ENCODE measurements at regions not wholly inside any gene's neighbourhood (a gene's known extent, or its start where the extent isn't known, plus 50 kb on each side); places are given as distances from the start of the nearest gene placed in this dataset.

GRCh38 chr16:85992779-85993178, 93.8 kb downstream of the IRF8 start:
- TF ChIP-seq POLR2A (IDR thresholded peaks at IDR 0.05) = no peak
- TF ChIP-seq, protein P1, sequence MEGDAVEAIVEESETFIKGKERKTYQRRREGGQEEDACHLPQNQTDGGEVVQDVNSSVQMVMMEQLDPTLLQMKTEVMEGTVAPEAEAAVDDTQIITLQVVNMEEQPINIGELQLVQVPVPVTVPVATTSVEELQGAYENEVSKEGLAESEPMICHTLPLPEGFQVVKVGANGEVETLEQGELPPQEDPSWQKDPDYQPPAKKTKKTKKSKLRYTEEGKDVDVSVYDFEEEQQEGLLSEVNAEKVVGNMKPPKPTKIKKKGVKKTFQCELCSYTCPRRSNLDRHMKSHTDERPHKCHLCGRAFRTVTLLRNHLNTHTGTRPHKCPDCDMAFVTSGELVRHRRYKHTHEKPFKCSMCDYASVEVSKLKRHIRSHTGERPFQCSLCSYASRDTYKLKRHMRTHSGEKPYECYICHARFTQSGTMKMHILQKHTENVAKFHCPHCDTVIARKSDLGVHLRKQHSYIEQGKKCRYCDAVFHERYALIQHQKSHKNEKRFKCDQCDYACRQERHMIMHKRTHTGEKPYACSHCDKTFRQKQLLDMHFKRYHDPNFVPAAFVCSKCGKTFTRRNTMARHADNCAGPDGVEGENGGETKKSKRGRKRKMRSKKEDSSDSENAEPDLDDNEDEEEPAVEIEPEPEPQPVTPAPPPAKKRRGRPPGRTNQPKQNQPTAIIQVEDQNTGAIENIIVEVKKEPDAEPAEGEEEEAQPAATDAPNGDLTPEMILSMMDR (IDR thresholded peaks at IDR 0.05) = no peak
